ENCODE measurements at regions not wholly inside any gene's neighbourhood (a gene's known extent, or its start where the extent isn't known, plus 50 kb on each side); places are given as distances from the start of the nearest gene placed in this dataset.

DNA sequence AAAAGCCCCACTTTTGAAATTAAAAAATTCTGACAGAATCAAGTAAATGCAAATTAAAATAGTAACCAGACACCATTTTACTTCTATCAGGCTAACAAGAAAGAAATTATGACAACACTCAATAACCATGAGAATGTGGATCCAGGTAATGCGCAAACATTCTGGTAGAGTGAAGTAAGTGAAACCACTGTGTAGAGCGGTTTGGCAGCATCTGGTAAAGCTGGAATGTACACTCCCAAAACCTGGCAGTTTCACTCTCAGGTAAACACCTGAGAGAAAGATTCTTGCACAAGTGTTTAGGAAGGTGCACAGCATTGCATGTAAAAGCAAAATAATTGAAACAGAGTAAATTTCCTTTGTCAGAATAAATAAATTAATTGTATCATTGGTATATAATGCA, 81.8 kb downstream of the TRIML1 start:
- TF ChIP-seq, protein P1, sequence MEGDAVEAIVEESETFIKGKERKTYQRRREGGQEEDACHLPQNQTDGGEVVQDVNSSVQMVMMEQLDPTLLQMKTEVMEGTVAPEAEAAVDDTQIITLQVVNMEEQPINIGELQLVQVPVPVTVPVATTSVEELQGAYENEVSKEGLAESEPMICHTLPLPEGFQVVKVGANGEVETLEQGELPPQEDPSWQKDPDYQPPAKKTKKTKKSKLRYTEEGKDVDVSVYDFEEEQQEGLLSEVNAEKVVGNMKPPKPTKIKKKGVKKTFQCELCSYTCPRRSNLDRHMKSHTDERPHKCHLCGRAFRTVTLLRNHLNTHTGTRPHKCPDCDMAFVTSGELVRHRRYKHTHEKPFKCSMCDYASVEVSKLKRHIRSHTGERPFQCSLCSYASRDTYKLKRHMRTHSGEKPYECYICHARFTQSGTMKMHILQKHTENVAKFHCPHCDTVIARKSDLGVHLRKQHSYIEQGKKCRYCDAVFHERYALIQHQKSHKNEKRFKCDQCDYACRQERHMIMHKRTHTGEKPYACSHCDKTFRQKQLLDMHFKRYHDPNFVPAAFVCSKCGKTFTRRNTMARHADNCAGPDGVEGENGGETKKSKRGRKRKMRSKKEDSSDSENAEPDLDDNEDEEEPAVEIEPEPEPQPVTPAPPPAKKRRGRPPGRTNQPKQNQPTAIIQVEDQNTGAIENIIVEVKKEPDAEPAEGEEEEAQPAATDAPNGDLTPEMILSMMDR (conservative IDR thresholded peaks at IDR 0.05; ENCODE audit: low read length) = no peak
- no peak overlapping the region for H3K4me3 ChIP-seq (ENCODE audit: low read length)
- DNase-seq (ENCODE audit: low read depth) = no peak

DNA sequence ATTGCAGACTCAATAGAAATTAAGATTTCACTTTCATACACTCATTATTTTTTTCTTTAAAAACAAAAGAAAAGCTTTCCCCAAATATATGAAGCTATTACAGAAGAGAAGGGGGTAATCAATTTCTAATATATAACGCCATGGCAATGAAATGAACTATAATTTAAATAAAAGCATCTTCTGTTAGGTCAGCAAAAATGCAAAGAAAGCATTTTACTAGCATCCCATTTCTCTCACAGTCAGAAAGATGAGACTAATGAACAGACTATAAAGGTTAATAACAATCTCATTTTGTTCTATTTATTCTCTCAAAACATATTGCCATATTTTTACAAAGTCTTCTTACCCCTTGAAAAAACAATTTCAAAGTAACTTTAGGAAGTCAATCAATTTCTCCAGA, 89.0 kb downstream of the TRIML1 start:
- H3K4me3 ChIP-seq (ENCODE audit: low read length) = no peak overlapping the region
- DNase-seq (ENCODE audit: low read depth) = no peak
- TF ChIP-seq, protein P1 (conservative IDR thresholded peaks at IDR 0.05; ENCODE audit: low read length) = no peak

DNA sequence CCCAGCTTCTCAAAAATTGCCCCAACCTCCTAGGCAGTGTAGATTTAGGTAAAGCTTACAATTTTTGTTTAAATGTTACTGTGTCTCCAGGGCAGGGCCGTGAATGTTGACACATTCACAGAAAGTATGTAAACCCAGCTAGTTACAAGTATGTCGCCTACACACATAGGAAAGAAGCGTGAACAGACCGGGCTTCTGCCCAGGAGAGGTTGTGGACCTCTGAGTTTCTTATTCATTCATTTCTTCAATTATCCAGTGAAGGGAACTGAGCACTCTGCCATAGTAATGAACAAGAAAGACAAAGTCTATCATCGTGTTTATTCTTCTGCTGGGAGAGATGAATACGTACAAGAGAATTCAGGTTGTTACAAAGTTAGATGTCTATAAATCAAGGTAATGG, 93.2 kb downstream of the TRIML1 start:
- DNase-seq (ENCODE audit: low read depth) = no peak
- TF ChIP-seq, protein P1 (conservative IDR thresholded peaks at IDR 0.05; ENCODE audit: low read length) = no peak
- no peak overlapping the region for H3K4me3 ChIP-seq (ENCODE audit: low read length)

DNA sequence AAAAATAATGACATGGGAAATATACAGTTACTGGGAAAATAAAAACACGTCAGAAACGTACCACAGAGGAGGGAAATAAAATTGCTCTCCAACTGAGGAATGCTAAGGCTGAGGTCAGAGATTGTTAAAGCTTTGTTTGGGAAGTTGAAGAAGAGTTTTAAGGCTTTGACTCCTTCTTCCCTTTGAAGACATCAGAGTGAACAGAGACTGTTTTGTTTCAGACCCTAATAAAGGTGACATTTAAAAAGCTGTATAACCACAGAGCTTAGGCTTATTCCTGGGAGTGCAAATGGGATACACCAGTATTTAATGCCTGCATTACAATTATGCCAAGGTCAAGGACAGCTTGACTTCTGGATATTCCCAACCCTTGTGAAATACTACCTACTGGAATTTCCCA, 102.8 kb downstream of the TRIML1 start:
- no peak overlapping the region for H3K4me3 ChIP-seq (ENCODE audit: low read length)
- TF ChIP-seq, protein P1 (conservative IDR thresholded peaks at IDR 0.05; ENCODE audit: low read length) = no peak
- DNase-seq (ENCODE audit: low read depth) = no peak

DNA sequence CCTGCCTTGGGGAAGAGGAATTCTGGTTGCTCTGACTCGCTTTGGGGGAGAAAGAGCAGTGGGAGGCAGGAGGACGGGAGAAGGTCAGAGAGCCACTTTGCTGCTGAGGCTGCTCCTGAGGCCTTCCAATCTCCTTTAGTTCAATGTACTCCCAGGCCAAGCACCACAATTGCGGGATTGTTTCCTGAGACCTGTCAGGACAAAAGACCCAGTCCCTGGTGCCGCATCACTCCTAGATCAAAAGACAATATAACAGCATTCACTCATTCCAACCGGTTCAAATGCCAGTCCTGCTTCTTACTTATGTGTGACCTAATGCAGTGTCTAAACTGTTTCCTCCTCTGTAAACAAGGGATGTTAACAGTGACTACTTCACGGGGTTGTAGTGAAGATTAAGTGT, 106.4 kb downstream of the TRIML1 start:
- no peak overlapping the region for H3K4me3 ChIP-seq (ENCODE audit: low read length)
- TF ChIP-seq, protein P1 (conservative IDR thresholded peaks at IDR 0.05; ENCODE audit: low read length) = no peak
- no peak for DNase-seq (ENCODE audit: low read depth)

DNA sequence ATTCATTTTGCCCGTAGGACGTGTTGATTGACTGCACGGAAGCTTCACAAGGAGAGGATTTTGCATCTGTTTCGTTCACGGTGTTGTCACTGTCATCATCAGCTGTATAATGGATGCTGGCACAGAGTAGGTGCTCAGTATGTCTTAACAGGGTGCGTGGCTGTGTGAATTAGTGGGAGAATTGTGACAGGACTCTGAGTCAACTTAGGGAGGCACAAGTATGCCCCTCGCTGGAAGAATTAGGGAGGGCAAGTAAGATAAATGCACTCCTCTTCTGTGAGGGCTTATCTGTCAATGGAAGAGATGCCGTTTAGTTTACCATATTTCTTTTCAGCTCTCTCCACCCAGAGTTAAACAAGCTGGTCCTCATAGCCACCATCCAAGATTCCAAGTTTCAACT, 107.2 kb downstream of the TRIML1 start:
- no peak overlapping the region for H3K4me3 ChIP-seq (ENCODE audit: low read length)
- TF ChIP-seq, protein P1 (conservative IDR thresholded peaks at IDR 0.05; ENCODE audit: low read length) = no peak
- DNase-seq (ENCODE audit: low read depth) = no peak

DNA sequence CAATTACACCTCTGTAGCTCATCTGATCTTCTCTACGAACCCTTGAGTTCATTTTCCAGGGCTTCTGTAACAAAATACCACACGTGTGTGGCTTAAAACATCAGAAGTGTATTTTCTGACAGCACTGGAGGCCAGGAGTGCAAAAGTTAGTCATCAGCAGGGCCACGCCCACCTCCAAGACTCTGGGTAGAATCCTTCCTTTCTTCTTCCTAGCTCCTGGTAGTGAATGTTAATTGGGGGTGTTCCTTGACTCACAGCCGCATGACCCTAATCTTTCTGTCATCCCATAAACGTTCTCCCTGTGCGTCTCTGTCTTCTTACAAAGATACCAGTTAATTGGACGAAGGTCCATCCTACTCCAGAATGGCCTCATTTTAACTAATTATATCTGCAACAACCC, 115.0 kb downstream of the TRIML1 start:
- no peak overlapping the region for H3K4me3 ChIP-seq (ENCODE audit: low read length)
- TF ChIP-seq, protein P1 (conservative IDR thresholded peaks at IDR 0.05; ENCODE audit: low read length) = no peak
- no peak for DNase-seq (ENCODE audit: low read depth)

Data from AG10803 (cell line).